ENCODE measurements at regions not wholly inside any gene's neighbourhood (a gene's known extent, or its start where the extent isn't known, plus 50 kb on each side); places are given as distances from the start of the nearest gene placed in this dataset.

DNA sequence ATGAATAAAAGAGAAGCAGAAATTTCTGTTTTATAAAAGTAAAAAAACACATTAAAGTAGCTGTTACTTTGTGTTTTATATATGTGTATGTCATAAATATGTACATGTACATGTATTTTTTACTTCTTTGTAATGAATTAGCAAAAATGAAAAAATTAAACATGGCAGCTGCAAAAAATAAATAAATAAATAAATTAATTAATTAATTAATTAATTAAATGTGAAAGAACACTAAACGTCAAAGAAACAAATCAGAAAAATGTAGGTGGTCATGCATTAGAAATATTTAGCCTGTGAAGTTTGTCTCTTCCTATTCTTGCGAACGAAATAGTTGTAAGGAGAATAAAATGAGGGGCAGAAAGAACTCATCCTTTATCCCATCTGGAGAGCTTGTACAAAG lies 357.0 kb downstream of the ZIC4 start:
- TF ChIP-seq, protein P1, sequence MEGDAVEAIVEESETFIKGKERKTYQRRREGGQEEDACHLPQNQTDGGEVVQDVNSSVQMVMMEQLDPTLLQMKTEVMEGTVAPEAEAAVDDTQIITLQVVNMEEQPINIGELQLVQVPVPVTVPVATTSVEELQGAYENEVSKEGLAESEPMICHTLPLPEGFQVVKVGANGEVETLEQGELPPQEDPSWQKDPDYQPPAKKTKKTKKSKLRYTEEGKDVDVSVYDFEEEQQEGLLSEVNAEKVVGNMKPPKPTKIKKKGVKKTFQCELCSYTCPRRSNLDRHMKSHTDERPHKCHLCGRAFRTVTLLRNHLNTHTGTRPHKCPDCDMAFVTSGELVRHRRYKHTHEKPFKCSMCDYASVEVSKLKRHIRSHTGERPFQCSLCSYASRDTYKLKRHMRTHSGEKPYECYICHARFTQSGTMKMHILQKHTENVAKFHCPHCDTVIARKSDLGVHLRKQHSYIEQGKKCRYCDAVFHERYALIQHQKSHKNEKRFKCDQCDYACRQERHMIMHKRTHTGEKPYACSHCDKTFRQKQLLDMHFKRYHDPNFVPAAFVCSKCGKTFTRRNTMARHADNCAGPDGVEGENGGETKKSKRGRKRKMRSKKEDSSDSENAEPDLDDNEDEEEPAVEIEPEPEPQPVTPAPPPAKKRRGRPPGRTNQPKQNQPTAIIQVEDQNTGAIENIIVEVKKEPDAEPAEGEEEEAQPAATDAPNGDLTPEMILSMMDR (IDR thresholded peaks at IDR 0.05): no peak
- TF ChIP-seq POLR2A (IDR thresholded peaks at IDR 0.05): no peak

Measured in right lobe of liver (tissue), 4 donors.